Epithelial cell of proximal tubule (primary cell): ENCODE measurements at regions not wholly inside any gene's neighbourhood (a gene's known extent, or its start where the extent isn't known, plus 50 kb on each side); places are given as distances from the start of the nearest gene placed in this dataset.
"Not testable (repeated sequence)": the region's sequence is repeated elsewhere in the genome, so short reads cannot be mapped to it uniquely, and the experiment has no call there.

ENCODE experiments used
- DNase-seq: peaks from one replicate; pipeline ENCODE4 v3.0.0-alpha.2; 2011; ENCODE audit warnings: low read depth
- H3K4me3 ChIP-seq: 2 replicates; pipeline ENCODE4 v1.5.1; 2011; ENCODE audit warnings: low read depth, mild to moderate bottlenecking, low read length
- TF ChIP-seq, protein P1 (sequence below): conservative IDR thresholded peaks from 2 replicates; pipeline ENCODE4 v1.5.1; 2012; ENCODE audit warnings: low read depth, mild to moderate bottlenecking, low read length

DNA sequence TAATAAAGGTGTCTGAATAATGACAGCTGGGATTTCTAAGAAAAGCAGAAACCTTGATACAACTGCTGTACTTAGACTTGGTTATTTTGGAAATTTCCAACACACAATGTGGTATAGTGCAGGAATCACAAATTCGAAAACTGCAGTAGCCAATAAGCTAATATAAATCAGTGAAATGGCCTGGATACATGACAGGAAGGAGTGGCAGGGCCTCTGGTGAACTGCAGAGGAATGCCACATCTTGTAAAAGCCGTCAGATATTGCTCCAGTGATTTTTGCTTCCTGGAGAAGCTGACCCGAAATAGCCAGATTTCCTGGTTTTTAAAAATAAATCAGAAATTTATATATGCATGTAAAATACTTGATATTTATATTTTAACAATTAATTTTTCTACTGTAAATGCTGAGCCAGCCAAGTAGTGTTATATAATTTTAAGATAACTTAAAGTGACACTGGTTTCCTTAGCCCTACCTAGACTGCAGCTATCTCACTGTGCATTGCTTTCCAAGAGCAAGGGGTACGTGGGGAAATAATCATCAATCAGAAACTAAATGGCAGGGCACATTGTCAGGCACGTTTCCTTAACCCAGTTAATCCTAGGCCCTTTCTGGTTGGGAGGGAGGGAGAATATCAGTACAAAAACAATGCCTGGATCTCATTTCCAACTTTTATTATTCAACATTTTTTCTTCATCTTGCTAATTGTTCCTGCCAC lies 182.4 kb downstream of the RASEF start:
- TF ChIP-seq, protein P1, sequence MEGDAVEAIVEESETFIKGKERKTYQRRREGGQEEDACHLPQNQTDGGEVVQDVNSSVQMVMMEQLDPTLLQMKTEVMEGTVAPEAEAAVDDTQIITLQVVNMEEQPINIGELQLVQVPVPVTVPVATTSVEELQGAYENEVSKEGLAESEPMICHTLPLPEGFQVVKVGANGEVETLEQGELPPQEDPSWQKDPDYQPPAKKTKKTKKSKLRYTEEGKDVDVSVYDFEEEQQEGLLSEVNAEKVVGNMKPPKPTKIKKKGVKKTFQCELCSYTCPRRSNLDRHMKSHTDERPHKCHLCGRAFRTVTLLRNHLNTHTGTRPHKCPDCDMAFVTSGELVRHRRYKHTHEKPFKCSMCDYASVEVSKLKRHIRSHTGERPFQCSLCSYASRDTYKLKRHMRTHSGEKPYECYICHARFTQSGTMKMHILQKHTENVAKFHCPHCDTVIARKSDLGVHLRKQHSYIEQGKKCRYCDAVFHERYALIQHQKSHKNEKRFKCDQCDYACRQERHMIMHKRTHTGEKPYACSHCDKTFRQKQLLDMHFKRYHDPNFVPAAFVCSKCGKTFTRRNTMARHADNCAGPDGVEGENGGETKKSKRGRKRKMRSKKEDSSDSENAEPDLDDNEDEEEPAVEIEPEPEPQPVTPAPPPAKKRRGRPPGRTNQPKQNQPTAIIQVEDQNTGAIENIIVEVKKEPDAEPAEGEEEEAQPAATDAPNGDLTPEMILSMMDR, result no peak
- DNase-seq, result no peak
- no peak overlapping the region for H3K4me3 ChIP-seq

DNA sequence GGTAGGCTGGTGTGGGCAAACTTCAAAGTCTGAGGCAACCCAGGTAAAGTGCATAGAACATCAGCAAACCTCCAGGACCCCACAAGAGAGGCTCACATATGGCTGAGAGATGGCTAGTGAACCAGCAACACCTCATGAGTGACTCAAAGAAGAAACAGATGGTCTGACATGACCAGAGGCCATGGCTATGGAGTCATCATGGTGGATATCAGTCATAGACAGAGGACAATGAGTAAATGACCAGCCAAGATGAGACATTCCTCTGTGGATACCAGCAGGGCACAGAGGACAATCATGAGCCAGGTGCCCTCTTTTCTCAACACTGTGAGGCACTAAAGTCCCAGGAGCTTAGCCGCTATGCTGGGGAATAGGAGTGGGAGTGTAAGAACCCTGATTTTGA lies 180.8 kb downstream of the RASEF start:
- H3K4me3 ChIP-seq, result no peak overlapping the region
- DNase-seq, result peak; percentile 4
- TF ChIP-seq, protein P1, result no peak

- peak; percentile 10 for DNase-seq
- no peak overlapping the region for H3K4me3 ChIP-seq
- TF ChIP-seq, protein P1, result no peak
Observed at GRCh38 chr9:82882748-82883147, 180.2 kb downstream of the RASEF start.

DNA sequence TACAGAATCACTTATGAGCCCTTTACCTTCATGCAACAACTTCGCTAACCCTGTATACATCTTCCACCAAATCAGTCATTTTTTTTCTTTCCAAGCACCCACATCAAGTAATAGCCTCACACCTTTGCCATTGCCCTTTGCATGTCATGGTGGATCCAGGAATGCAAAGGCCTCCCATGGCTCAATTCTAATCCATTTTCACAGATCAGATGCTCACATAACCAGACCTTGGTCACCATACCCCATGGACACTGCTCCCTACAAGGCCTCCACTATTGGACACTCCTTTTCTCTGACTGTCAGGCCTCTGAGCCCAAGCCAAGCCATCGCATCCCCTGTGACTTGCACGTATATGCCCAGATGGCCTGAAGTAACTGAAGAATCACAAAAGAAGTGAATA lies 179.5 kb downstream of the RASEF start:
- DNase-seq, result no peak
- TF ChIP-seq, protein P1, result no peak
- no peak overlapping the region for H3K4me3 ChIP-seq

DNA sequence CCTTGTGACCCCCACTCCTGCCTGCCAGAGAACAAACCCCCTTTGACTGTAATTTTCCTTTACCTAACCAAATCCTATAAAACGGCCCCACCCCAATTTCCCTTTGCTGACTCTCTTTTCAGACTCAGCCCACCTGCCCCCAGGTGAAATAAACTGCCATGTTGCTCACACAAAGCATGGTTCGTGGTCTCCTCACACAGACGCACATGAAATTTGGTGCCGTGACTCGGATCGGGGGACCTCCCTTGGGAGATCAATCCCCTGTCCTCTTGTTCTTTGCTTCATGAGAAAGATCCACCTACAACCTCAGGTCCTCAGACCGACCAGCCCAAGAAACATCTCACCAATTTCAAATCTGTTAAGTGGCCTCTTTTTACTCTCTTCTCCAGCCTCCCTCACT lies 179.0 kb downstream of the RASEF start:
- H3K4me3 ChIP-seq, DNase-seq: not testable (repeated sequence)

DNA sequence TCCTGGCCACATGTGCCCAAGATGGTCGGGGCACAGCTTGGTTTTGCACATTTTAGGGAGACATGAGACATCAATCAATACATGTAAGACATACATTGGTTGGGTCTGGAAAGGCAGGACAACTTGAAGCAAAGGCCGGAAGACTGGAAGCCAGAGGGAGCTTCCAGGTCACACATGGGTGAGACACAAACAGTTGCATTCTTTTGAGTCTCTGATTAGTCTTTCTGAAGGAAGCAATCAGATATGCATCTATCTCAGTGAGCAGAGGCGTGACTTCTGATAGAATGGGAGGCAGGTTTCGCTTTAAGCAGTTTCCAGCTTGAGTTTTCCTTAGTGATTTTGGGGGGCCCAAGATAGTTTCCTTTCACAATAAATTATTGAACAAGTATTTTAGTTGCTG lies 172.5 kb downstream of the RASEF start:
- DNase-seq, result no peak
- TF ChIP-seq, protein P1, result no peak
- no peak overlapping the region for H3K4me3 ChIP-seq

DNA sequence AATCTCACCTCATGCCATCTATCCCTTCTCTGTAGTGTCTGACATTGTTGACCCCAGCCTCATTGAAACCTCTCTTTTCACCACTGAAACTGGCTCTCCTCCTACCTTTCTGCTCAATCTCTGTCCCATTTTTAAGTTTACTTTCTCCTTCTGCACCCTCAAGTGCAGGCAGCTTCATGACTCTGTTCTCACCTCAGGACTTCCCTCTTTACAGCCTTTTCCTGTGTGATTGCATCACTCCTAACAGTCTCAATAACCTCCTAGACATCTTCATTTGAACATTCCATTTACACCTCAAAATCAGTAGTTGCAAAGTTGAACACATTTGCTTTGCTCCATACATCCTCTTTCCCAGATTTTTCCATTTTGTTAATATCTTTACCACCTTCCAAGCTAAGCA lies 172.1 kb downstream of the RASEF start:
- TF ChIP-seq, protein P1, result no peak
- H3K4me3 ChIP-seq, result no peak overlapping the region
- no peak for DNase-seq

- TF ChIP-seq, protein P1, result no peak
- DNase-seq, result no peak
- H3K4me3 ChIP-seq, result no peak overlapping the region
Observed at GRCh38 chr9:82891321-82891720, 171.6 kb downstream of the RASEF start.
